NCI-H345 treated with DMSO at 0.1 percent for 48 hours (cell line): ENCODE measurements at regions not wholly inside any gene's neighbourhood (a gene's known extent, or its start where the extent isn't known, plus 50 kb on each side); places are given as distances from the start of the nearest gene placed in this dataset.

ENCODE experiments used
- DNase-seq: peaks from one replicate; lab custom pipeline; 2025; ENCODE audit not compliant: unreplicated experiment; lab: John Stamatoyannopoulos, UW

DNA sequence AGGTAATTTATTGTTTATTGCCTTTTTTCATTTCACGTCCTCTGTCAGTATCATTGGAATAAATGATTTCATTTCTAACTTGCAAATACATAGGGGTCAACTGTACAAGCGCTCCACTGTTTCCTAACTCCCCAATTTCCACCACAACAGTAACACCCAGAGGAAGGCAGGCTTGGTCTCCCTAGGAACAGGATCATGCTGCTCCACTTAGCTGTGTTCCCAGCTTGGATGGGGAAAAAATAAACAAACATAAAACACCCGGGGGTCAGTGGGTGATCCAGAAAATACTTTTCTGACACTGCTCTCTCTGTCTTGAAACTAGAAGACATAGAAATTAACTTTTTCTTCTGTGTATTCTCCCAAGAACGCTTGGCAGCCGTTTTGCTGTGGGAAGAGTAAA is 772.5 kb downstream of the TRIML1 start:
- no peak for DNase-seq

DNA sequence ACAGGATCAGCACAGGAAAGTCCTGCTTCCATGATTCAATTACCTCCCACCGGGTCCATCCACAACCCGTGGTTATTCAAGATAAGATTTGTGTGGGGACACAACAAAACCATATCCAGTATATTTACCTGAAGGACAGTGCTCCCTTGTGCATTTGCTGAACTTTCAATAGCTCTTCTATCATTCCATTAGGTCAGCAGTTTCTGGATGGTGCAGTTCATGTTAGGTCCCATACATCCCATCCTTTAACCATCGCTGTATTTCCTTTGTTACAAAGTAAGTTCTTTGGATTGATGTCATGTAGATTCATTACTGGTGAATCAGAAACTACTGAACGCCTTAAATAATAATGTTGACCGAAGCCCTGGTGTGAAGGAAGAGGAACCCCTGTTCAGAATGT is 775.9 kb downstream of the TRIML1 start:
- DNase-seq = no peak

DNA sequence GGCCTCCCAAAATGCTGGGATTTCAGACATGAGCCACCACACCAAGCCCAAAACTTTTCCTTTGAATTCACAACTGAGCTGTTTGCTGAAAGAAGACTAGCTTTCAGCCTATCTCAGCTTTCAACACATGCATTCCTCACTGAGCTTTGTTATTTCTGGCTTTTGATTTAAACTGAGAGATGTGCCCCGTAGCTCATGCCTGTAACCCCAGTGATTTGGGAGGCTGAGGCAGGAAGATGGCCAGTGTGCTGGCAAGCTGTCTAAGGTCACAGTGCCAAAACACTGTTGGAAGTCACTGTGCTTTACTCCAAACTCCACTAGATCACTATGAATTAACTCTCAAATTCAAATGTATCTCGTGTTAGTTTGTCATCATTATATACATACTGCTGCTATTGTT is 779.5 kb downstream of the TRIML1 start:
- no peak for DNase-seq

DNA sequence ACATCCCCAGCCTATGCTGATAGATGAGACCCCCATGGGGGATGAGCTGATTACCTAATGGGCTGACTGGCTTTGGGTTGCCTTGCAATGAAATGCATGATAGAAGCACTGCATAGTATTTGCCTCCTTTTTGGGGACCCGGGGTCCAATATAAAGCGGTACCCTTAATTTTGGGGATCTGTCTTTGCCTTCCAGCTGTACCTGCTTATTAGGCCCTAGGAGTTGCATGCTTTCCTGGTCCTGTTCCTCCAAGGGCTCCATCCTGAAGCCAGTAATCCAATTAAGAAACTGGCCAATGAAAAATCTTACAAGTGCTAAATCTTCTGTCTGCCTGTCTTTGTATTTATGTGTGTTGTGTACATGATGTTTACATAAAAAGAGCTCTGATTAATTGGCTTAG is 791.6 kb downstream of the TRIML1 start:
- DNase-seq = no peak

DNA sequence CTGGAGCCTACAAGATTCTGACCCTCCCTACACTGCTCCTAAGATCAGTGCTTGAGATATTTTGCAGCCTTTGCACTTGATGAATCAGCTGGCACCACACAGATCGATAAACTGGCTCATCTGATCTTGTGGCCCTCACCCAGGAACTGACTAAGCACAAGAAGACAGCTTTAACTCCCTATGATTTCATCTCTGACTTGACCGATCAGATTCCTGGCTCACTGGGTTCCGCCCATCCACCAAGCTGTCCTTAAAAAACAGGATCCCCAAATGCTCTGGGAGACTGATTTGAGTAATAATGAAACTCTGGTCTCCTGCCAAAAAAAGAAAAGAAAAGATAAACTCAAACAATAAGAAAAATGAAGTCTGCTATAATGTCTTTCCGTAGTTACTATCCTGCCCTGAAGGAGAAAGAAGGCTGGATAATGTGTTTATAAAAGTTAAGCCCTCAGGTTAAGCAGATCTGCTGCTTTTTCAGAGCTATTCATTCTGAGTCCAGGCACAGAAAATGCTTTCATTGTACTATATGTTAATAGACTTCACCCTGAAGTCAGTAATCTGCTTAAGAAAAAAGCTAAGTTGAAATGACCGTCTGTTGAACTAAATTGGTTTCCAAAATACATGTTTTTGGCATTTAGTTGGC is 795.2 kb downstream of the TRIML1 start:
- DNase-seq = no peak

DNA sequence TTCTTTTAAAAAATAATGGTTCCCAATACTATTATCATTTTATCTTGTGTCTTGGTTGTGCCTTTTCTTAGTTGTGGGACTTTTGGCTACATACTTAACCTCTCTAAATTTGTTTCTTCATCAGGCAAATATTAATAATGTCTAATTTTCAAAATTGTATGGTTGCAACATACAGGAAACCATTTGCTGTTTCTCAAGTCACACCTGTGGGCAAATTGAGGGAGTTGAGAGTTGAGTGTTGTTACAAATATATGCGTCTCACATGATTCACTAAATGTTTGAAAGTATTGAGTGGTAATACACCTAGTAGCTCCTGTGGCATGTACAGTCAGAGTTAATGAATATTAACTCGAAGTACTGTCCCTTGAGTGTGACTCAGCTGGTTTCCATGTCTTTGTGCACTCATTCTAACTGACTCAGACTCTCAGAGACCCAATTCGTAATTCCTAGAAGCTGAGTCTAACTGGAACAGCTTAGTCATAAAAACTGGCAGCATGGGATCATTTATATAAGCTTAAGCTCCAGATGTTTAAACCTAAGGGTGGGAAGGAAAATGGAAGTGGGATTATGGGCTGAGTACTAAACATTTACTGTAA is 802.4 kb downstream of the TRIML1 start:
- DNase-seq = no peak

DNA sequence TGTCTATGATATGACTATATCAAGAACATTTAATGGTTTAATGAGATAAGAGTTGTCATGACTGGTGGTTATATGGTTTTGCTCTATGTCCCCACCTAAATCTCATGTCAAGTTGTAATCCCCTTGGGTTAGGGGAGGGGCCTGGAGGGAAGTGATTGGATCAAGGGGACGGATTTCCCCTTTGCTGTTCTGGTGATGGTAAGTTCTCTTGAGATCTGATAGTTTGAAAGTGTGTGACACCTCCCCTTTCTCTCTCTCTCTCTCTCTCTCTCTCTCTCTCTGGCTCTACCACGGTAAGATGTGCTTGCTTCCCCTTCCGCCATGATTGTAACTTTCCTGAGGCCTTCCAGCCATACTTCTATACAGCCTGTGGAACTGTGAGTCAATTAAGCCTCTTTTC is 803.4 kb downstream of the TRIML1 start:
- no peak for DNase-seq

DNA sequence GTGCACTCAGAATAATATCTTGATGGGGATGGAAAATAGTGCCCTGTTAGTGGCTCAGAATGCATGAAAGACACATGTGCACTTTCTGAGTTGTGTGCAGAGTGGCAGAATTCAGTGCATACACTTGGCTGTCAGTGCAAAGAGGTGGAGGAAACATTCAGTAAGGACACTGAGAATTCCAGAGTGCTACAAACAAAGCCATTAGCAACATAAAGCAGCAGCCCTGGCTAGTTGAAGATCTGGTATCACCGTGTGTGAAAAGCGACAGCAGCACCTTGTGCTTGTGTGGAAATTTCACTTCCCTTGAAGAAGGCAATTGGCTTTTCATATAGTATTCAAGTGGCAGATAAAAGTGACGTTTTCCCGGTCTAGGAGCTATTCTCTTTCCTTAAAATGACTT is 810.4 kb downstream of the TRIML1 start:
- no peak for DNase-seq

DNA sequence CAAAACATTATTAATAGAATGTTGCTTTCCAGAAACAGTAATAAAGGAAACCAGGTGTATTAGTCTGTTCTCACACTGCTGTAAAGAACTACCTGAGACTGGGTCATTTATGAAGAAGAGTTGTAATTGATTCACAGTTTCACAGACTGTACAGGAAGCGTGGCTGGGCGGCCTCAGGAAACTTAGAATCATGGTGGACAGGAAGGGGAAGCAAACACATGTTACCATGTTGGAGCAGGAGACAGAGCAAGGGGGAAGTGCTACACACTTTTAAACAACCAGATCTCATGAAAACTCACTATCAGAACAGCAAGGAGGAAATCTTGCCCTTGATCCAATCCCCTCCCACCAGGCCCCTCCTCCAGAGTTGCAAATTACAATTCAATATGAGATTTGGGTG is 815.8 kb downstream of the TRIML1 start:
- no peak for DNase-seq

DNA sequence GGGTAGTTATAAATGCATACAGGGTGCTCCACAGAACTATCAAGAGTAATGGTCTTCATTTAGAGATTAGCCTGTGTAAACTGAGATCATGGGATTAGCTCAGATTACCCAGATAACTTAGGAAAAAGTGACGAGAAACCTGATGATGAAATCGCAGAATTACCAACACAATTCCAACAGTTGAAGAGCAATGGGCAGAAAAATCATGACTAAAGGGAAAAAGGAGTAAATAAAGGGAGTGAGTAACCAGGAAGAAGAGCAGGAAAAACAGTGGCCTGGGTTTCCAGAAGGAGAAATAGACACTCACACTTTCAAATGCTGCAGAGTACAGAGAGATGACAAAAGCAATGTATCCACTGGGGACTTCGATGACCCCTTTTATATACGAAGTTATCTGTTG is 817.3 kb downstream of the TRIML1 start:
- no peak for DNase-seq

DNA sequence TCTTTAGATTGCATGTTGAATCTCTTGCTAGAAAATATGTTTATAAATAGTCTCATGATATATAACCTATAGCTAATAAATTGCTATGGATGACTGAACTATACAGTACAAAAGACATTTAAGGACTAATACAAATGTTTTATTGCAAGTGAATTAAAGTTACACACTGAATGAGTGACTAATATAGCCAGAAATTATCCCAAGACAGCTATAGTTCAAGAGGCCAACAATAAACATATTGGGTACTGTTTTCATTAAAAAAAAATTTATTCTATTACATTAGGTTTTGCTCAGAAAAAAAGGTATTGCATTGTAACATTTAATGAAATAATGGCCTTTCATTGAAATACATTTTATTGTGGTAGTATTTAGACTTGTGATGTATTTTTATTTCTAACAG is 819.1 kb downstream of the TRIML1 start:
- no peak for DNase-seq

DNA sequence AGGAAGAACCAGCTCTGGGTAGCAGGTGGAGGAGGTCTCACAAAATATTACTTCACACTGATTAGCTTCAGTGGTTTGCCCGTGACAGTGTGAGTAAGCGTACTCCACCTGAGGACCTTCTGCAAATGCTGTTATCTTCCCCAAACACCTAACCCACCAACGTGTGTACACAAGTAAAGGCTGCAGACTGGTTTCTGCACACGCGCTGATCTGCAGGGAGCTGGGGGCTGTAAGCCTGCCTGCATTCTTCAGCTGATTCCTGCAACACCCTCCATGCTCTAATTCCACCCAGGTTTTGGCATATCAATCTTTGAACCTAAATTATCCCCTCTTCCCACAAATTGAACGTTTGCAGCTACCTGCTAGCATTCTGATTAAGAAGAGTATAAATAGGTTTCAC is 820.2 kb downstream of the TRIML1 start:
- no peak for DNase-seq

DNA sequence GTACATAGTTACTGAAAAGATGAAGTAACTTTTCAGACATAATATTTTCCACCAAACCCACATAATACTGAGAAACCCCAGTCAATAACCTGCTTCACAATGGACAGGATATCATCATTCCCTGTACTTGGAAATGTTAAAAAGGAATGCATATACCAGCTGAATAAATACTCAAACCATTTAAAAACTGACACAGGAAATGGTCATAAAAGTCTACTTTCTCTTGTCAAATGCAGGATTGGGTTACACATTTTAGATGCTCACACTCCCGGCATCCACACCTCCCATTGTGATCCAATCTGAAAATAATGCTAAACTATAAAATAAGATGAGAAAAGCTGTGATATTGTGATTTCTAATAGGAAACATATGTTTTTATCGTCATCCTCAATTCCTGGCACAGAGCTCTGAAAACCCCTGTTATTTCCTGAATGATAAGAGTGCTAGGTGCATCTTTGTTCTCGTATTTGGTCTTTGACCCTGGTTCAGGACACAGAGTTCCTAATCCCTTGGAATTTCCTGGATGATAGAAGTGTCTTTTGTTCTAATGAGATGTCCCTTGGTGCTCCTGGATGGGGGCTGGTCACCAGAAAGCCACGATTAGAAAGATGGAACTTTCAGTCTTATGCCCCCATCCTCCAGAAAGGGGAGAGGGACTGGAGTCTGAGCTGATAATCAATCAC is 821.3 kb downstream of the TRIML1 start:
- DNase-seq = no peak

DNA sequence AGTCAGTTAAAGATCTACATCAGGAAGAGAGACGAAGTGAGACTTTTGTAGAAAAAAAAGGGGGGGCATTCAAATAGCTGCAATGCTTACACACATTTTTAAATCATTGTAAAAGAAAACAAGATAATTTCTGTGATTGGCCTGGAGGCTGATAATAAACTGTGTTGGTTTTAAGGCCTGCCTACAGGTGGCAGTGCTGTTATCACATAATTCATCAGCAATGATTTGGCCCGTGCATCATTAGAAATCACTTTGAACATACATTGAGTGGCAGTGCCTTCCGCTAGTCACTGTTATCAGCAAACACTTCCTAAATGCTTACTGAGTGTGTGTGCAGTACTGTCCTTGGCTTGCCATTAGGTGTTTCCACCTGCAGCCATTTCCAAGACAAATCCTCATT is 831.9 kb downstream of the TRIML1 start:
- DNase-seq = no peak

DNA sequence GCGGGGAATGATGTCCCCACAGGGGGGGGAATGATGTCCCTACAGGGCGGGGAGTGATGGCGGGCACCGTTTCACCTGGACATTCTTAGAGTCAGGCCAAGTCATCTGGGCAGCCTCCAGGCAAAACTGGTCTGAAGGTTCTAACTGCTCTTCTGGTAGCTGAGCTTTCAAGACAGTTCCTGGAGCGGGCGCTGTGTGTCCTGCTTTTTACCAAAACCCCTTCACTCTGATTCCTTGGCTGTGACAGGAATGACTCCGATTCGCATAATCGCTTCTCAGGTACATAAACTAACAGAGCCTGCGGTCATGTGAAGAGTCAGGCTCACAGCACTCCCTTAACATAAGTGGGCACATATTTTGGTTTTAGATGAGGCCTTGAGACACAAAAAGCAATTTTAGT is 836.0 kb downstream of the TRIML1 start:
- DNase-seq = no peak

DNA sequence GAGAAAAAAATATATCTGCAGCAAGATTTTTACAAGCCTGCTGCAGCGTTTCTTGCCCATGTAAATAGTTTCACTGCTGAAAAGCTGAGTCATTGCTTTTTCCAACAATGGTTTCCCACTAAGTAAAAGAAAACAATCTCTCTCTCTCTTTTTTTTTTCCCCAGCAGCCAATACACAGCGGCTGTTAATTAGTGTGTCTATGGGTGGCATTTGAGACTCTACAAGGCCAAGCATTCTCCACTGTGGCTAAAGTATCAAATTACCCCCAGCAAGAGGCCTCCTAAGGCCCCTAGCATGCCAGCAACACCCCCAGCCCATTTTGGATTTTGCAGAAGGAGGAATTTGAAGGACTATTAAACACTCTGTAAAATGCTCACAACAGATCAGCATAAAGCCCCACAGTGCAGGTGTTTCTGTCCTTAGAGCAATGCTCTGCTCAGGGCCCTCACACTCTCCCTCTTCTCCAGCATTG is 837.4 kb downstream of the TRIML1 start:
- DNase-seq = peak; percentile 64

DNA sequence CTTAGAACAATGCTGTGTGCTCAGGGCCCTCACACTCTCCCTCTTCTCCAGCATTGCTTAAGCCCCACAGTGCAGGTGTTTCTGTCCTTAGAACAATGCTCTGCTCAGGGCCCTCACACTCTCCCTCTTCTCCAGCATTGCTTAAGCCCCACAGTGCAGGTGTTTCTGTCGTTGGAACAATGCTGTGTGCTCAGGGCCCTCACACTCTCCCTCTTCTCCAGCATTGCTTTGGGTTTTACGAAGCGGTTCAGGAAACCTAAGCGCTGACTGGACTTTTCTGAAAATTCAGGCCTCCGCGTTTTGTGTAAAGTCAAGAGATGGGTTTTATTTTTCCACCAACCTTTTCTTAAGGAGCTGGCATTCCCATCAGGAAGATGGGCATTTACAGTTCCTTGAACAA is 838.0 kb downstream of the TRIML1 start:
- peak; percentile 31 for DNase-seq

DNA sequence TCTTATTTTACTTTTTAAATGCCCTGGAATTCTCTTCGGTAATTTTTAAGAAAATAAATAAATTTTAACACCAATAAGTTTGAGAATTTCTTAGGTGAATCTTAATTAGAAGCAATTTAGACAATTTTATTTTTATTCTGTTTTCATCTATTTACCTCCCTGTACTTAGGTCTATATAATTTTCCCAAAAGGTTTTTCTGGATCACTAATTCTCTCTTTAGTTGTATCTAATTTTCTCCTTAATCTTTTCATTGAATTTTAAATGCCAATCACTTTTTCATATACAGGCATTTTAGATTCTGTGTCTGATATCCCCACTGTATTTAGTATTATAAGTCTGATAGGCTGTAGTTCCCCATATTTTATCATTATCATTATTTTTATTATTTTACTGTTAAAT is 845.3 kb downstream of the TRIML1 start:
- no peak for DNase-seq

DNA sequence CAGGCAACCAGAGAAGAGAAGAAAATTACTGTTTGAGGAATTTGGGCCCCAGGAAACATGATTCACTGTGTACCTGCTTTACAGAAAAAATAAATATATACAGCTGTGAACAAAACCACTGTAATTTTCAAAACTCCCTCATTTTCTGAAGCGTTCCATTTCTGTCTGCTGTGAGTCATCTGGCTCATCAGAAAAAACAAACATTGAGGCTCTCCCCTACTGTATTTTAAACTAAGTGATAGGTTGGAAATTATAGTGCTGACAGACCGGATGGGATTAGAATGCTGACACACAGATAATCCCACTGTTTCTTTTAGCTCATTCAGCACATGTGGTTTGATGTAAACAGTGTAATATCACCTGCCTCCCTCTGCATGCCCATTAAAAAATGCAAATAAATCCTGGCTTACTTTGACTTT is 847.0 kb downstream of the TRIML1 start:
- DNase-seq = no peak

DNA sequence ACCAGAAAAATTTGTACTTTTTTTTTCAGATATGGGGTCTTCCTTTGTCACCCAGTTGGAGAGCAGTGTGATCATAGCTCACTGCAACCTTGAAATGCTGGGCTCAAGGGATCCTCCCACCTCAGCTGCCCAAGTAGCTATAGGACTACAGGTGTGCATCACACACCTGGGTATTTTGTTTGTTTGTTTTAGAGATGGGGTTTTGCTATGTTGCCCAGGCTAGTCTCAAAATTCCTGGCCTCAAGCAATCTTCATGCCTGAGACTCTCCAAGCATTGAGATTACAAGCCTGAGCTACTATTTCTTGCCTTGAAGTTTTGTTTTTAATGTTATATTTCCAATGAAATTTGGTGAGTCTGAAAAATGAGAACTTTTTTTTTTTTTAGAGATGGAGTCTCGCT is 847.8 kb downstream of the TRIML1 start:
- DNase-seq = no peak

DNA sequence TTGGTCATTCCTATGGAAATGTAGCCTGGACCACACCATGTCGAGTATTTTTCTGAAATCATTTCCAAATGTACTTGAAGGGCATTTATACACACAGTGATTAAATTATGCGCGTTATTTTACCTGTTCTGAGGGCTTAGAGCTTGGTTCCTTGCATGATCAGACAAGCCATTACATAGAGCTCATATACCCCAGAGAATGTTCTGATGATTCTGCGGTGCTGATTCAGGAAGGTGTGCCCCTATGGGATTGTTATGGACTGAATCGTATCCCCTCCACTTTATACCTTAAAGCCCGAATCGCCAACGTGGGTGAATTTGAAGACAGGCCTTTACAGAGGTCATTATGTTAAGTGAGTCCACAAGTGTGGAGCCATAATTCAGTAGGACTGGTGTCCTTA is 848.9 kb downstream of the TRIML1 start:
- DNase-seq = no peak

DNA sequence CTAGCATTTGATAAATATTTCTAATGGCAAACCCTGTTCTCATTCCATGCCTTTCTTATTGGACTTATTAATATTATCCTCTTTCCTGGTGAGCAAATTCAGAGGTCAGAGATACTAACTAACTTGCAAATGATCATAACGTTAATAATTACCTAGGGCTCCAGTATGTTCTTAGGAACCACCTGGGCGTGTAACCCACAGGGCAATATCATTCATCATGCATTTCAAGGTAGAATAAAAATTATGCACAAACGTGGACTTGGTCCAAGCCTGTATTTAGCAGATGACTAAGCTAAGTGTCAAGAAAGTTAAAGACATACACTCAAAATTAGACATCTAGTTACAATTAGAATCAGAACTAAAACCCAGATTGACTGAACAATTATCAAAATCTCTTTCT is 850.1 kb downstream of the TRIML1 start:
- no peak for DNase-seq

DNA sequence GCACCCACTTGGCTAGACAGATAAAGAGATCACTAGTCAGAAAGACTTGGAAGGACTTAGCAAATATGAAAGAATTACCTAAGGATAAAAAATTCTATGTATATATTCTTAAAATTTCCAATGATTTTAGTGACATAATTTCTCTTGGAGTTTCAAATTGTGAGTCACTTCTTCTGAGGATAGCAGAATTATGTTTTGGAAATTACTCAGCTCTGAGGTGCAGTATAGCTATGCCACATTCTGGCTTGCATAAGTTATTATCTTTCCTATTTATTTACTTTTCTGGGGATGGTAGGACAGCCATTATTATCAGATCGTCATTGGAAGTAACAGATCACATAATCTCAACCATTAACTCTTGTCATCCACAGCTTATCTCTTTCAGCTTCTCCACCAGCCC is 853.5 kb downstream of the TRIML1 start:
- no peak for DNase-seq
